ENCODE measurements at regions not wholly inside any gene's neighbourhood (a gene's known extent, or its start where the extent isn't known, plus 50 kb on each side); places are given as distances from the start of the nearest gene placed in this dataset.

DNA sequence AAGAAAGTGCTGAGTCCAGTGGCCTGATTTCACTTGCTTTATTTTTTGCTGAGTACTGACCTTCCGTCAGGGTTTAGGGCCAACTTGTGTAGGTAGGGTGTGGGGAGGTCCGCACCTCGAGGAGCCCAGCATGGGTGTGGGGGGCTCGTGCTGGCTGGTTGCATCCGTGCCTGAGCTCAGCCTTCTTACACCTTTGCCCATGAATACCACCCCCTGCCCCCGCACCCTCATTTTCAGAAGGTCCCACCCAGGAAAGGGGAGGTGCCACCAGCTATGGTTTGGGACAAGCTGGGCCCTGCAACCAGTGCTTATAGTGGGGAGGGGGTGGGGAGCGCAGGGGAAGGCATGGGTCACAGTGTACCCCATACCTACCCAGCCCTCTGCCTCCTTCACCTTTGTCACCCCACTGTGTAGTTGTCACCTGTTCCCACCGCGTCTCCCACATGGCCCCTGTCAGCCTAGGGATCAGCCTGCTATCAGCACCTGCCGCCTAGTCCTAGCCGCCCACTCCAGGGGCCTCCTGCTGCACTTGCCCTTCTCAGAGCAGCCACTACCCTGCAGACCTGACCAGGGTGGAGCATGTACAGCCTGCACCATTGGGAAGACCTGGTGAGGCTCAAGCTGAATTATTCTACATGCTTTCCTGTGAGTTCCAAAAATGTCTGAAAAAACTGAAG, 146.2 kb upstream of the RET start:
- in situ Hi-C loops (cut with HindIII; ENCODE audit: low pct_unique_long_range_greater_than_20kb, low sequenced_read_pairs), result no loop called here

DNA sequence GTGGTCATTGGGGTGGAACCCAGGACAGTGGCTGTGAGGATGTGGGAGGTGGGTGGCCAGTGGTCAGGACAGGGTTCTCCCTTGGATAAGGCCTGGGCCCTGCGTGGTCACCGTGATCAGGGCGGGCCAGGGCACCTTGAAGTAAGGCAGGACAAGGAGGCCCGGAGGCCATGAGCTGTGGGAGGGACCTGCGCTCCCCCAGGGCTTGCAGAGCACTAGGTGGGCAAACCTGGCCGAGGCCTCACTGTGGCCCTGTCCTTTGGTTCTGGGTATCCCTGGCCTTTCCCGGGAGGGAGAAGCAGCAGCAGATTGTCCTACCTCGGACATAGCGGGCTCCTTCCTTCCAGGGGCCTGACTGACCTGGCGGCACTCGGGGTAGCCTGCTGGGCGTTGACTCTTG, 144.8 kb upstream of the RET start:
- in situ Hi-C loops (cut with HindIII; ENCODE audit: low pct_unique_long_range_greater_than_20kb, low sequenced_read_pairs), result no loop called here
- DNase-seq (ENCODE audit: low read depth, low spot score), result no peak

More for the DNA sequence above, 146.2 kb upstream of the RET start:
- no peak for DNase-seq (ENCODE audit: low read depth, low spot score)

DNA sequence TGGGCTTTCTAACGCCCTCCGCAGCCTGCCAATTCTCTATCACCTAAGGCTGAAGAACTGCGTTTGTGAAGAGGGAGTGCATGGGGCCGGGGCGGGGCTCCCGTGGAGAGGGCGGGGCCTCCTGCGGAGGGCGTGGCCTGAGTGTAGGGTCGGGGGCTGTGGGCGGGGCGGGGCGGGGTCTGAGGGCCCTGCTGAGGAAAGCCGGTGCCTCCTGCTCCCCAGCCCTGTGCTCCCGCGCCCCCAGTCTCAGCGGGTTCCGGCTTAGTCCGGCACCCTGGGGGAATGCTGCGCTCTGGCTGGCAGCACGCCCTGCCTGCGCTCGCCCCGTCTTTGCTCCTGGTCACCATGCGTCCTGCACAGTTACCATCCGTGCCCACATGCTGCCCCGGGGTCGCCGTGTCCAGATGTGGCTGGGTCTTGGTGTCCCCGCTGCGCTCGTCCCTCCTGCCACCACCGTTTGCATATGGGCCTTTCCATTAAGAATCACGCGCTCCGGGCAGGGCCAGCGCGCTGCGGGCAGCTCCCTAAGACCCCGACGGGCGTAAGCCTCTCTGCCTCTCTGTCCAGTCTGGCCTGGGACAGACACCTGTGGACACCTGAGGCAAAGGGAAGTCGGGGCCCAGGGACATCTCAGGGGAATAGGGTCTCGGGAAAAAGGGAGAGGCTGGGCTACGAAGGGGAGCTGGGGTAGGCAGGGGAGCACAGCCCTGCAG, 144.0 kb upstream of the RET start:
- in situ Hi-C loops (cut with HindIII; ENCODE audit: low pct_unique_long_range_greater_than_20kb, low sequenced_read_pairs), result no loop called here
- no peak for DNase-seq (ENCODE audit: low read depth, low spot score)

GRCh38 chr10:42933448-42934340, 143.2 kb upstream of the RET start:
- in situ Hi-C loops (cut with HindIII; ENCODE audit: low pct_unique_long_range_greater_than_20kb, low sequenced_read_pairs), result no loop called here
- no peak for DNase-seq (ENCODE audit: low read depth, low spot score)

GRCh38 chr10:42934351-42934811, 142.5 kb upstream of the RET start:
- in situ Hi-C loops (cut with HindIII; ENCODE audit: low pct_unique_long_range_greater_than_20kb, low sequenced_read_pairs), result no loop called here
- DNase-seq (ENCODE audit: low read depth, low spot score), result no peak

DNA sequence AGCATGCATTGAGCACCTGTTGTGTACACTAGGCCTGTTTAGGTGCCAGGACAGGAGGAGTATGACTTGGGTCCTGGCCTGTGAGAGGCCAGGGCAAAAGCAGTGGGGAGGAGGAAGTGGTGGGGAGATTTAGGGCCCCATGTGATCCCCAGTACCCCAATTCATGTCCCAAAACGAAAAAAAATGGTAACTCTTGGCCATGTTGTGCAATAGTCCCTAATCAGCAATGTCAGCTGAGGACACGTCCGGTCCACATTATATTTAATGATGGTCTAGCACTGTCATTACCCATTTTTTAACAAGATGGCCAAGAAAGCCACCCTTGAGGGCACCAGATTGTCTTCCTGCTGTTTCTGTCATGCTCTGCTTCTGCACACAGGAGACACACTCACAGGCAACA, 142.0 kb upstream of the RET start:
- in situ Hi-C loops (cut with HindIII; ENCODE audit: low pct_unique_long_range_greater_than_20kb, low sequenced_read_pairs), result no loop called here
- DNase-seq (ENCODE audit: low read depth, low spot score), result no peak

DNA sequence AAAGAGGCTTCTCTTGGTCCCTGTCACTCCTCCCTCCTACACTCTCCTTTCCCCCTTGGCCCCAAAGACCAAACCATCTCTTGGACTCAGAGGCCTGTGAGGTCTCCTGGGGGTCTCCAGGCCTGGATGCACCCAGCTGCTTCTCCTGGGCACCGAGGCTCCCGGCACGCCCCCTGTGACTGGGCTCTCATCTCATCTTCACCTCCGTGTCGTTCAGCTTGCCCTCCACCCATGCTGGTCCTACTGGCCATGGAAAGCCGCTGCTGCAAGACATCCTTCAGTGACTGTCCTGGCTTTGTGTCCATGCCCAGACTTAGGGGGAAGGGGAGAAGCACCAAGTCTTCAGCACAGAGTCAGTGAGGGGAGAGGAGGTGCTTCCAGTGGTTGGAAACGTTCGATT, 141.4 kb upstream of the RET start:
- in situ Hi-C loops (cut with HindIII; ENCODE audit: low pct_unique_long_range_greater_than_20kb, low sequenced_read_pairs), result no loop called here
- no peak for DNase-seq (ENCODE audit: low read depth, low spot score)

- no peak for DNase-seq (ENCODE audit: low read depth, low spot score)
- in situ Hi-C loops (cut with HindIII; ENCODE audit: low pct_unique_long_range_greater_than_20kb, low sequenced_read_pairs), result no loop called here
Observed at GRCh38 chr10:42936580-42936979, 140.3 kb upstream of the RET start.

- no peak for DNase-seq (ENCODE audit: low read depth, low spot score)
- in situ Hi-C loops (cut with HindIII; ENCODE audit: low pct_unique_long_range_greater_than_20kb, low sequenced_read_pairs), result no loop called here
Observed at GRCh38 chr10:42937048-42937447, 139.8 kb upstream of the RET start.

DNA sequence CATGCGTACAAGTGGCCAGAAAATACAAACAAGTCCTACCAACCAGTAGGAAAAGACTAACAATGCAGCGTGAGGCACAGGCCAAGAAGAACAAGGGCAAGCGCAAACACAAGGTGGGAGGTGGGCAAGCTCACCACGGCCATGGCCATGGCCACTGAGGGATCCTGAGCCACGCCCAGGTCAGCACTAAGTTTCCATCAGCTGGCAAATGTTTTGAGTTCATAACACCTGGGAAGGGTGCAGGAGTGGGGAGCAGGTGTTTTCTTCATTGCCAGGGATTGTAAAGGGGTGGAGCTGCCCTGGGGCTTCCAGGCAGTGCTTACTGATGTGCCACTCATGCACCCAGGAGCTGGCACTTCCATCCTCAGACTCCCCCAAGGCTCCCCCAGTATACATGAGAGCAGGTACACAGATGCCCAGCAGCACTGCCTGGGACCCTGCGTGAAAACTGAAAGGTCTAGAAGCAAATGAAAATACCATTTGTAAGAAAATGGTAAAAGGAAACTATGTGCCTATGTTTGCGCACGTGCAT, 139.2 kb upstream of the RET start:
- no peak for DNase-seq (ENCODE audit: low read depth, low spot score)
- in situ Hi-C loops (cut with HindIII; ENCODE audit: low pct_unique_long_range_greater_than_20kb, low sequenced_read_pairs), result no loop called here

GRCh38 chr10:42938351-42938750, 138.5 kb upstream of the RET start:
- DNase-seq (ENCODE audit: low read depth, low spot score), result no peak
- in situ Hi-C loops (cut with HindIII; ENCODE audit: low pct_unique_long_range_greater_than_20kb, low sequenced_read_pairs), result no loop called here

DNA sequence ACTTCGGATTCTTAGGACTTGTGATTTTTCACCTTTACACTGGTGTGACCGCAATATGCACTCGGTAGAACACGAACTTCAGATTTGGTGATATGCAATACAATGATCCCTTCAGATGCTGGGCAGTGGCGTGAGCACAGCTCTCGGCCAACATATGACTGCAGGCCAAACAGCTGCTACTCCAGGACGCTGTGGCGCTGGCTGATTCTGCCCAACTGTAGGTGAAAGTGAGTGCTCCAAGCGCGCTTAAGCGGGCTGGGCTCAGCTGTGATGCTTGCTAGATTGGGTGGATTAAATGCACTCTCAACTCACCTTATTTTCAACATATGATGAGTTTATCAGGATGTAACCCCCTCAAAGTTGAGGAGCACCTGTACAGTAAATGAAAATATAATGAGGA, 137.6 kb upstream of the RET start:
- in situ Hi-C loops (cut with HindIII; ENCODE audit: low pct_unique_long_range_greater_than_20kb, low sequenced_read_pairs), result no loop called here
- DNase-seq (ENCODE audit: low read depth, low spot score), result no peak

DNA sequence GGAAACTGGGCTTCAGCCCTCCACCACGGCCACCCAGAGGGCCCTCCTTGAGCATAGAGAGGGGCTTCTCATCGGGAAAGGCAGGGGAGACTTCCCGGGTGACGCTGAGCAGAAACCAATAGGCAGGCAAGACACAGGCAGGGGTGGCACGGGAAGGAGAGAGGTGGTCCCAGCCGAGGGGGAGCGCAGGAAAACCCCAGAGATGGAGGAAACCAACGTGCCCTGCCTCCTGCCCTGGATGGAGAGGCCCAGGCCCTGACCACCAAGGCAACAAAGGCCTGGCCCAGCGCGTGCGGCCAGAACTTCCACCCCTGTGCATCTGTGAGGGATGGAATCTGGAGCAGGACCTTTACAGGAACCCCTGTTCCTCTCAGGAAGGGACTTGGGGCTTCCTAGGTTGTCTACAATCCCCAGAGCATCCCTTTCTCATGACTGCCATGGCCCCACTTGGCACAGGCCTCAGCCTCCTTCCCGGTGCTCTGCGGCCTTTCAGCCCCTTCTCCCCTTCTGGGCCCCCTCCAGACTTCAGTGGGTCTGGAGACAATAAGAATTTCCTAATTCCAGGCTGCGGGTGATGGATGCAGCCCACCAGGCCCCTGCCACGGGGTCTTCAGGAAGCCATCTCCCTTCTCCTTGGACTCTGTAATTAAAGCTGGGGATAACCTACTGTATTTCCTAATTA, 137.0 kb upstream of the RET start:
- in situ Hi-C loops (cut with HindIII; ENCODE audit: low pct_unique_long_range_greater_than_20kb, low sequenced_read_pairs), result no loop called here
- no peak for DNase-seq (ENCODE audit: low read depth, low spot score)

DNA sequence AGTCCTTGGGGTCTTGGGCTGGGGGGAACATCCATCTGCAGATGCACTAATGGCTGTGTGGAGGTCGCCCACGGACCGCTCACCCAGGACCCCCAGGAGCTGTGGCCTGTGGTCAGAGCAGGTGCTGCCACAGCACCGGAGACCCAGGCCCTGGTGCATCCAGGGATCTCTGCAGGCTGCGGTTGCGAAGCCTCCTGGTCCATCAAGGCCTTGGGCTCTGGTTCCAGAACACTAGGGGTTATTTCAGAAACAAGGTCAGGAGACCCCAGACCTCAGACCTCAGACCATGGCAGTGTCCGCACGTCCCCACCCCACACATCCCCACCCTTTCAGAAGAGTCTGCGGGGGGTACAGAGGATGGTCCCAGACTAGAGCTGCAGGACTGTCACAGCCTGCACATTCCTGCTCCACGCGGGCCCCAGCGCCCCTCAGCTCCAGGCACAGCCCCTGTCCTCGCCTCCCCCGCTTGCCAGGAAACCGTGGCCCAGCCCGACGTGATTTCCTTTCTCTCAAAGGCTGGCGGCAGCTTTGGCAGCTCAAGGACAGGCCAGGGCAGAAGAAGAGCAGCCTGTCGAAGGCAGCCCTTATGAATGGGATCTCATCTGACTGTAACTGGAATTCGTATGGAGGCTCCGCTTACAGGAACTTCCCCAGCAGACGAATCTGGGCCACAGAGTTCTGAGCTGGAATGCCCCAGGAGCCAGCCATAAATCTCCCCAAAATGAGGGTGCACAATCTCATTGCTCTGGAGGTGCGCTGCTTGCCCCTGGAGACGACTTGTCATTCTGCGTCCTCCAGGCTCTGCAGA, 136.2 kb upstream of the RET start:
- no peak for DNase-seq (ENCODE audit: low read depth, low spot score)
- in situ Hi-C loops (cut with HindIII; ENCODE audit: low pct_unique_long_range_greater_than_20kb, low sequenced_read_pairs), result no loop called here

GRCh38 chr10:42941295-42941644, 135.6 kb upstream of the RET start:
- in situ Hi-C loops (cut with HindIII; ENCODE audit: low pct_unique_long_range_greater_than_20kb, low sequenced_read_pairs), result no loop called here
- DNase-seq (ENCODE audit: low read depth, low spot score), result no peak

DNA sequence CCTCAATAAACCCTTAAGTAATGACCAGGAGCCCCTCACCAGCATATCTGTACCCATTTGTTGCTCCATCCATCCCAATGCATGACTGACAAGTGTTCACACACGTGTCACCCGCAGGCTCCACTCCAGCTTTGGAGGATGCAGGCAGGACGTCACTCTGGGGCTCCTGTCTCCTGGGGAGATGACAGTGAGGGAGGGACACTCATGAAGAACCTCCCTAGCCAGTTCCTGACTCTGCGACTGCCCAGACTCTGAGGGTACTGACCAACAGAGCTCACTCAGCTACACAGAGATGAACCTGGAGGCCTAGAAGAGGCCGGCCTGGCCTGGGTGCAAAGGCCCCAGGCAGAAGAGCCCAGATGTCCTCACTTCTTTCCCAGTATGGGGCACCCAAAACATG, 135.1 kb upstream of the RET start:
- in situ Hi-C loops (cut with HindIII; ENCODE audit: low pct_unique_long_range_greater_than_20kb, low sequenced_read_pairs), result no loop called here
- no peak for DNase-seq (ENCODE audit: low read depth, low spot score)

GRCh38 chr10:42942279-42942950, 134.5 kb upstream of the RET start:
- DNase-seq (ENCODE audit: low read depth, low spot score), result no peak
- in situ Hi-C loops (cut with HindIII; ENCODE audit: low pct_unique_long_range_greater_than_20kb, low sequenced_read_pairs), result no loop called here
